ENCODE measurements at regions not wholly inside any gene's neighbourhood (a gene's known extent, or its start where the extent isn't known, plus 50 kb on each side); places are given as distances from the start of the nearest gene placed in this dataset. TPM values are rescaled to one million over a fixed set of nuclear protein-coding genes. Genes with fewer than 3 reads are reported as not detected.

DNA sequence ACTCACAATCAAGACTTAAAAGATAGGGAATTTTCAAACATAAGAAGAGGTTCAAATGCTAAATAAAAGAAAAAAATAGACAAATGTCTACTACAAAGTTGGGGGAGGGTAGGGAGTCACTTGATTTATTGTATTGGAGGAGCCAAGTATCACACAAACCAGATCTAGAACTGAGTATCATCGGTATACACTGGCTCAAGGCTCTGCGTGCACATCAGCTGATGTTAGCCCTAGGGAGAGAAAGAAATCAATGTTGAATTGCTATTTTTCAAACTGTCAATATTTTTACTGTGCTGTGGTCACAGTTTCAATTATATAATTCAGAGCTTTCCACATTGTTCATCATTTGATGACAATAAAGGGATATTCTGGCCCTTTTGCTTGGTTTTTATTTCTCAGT is 54.9 kb upstream of the RXFP2 start:
- no TSS peak for BruUV-seq (replicated peaks)
- no peaks in the 10 kb centered on the region for H4K20me1 ChIP-seq (ENCODE audit: insufficient read depth, low read length)
- H3K36me3 ChIP-seq (ENCODE audit: insufficient read depth, low read length): no peaks in the 10 kb centered on the region
- CTCF ChIA-PET (ENCODE audit: unreplicated experiment): no interaction called here
- no peaks in the 10 kb centered on the region for H3K9me3 ChIP-seq (ENCODE audit: low read length)
- H3K4me1 ChIP-seq (ENCODE audit: insufficient read depth, low read length, poor library complexity, severe bottlenecking): no peaks in the 10 kb centered on the region
- POLR2A ChIA-PET: interaction anchor here (1.6 kb wide), 1 partner anchor 11 kb away, joined by 5 read pairs; no protein-coding TSS in a partner anchor
- no peak overlapping the region for H3K4me2 ChIP-seq (ENCODE audit: low read length)
- no peak overlapping the region for H3K4me3 ChIP-seq (ENCODE audit: low read depth, low read length, poor library complexity, severe bottlenecking)
- H3K27ac ChIP-seq (ENCODE audit: low read depth, low read length, poor library complexity, severe bottlenecking): no peak overlapping the region
- DNase-seq (ENCODE audit: low spot score): no peak
- intact Hi-C loops (cut with micrococcal nuclease; ENCODE audit: unreplicated experiment): no loop called here
- H3K79me2 ChIP-seq (ENCODE audit: insufficient read depth, low read depth, low read length): no peaks in the 10 kb centered on the region
- TF ChIP-seq, protein P1, sequence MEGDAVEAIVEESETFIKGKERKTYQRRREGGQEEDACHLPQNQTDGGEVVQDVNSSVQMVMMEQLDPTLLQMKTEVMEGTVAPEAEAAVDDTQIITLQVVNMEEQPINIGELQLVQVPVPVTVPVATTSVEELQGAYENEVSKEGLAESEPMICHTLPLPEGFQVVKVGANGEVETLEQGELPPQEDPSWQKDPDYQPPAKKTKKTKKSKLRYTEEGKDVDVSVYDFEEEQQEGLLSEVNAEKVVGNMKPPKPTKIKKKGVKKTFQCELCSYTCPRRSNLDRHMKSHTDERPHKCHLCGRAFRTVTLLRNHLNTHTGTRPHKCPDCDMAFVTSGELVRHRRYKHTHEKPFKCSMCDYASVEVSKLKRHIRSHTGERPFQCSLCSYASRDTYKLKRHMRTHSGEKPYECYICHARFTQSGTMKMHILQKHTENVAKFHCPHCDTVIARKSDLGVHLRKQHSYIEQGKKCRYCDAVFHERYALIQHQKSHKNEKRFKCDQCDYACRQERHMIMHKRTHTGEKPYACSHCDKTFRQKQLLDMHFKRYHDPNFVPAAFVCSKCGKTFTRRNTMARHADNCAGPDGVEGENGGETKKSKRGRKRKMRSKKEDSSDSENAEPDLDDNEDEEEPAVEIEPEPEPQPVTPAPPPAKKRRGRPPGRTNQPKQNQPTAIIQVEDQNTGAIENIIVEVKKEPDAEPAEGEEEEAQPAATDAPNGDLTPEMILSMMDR (conservative IDR thresholded peaks at IDR 0.05; ENCODE audit: low read length): no peak
- TF ChIP-seq EZH2phosphoT487 (IDR thresholded peaks at IDR 0.05; ENCODE audit: borderline replicate concordance, low read depth, low read length): no peak
- H3K9me2 ChIP-seq (ENCODE audit: insufficient read depth, low read length): no peaks in the 10 kb centered on the region
- no peak overlapping the region for H2AFZ ChIP-seq (ENCODE audit: low read length)

- TF ChIP-seq EZH2phosphoT487 (IDR thresholded peaks at IDR 0.05; ENCODE audit: borderline replicate concordance, low read depth, low read length): no peak
- TF ChIP-seq, protein P1 (conservative IDR thresholded peaks at IDR 0.05; ENCODE audit: low read length): no peak
- Histone ChIP-seq H4K20me1 (ENCODE audit: insufficient read depth, low read length) (no peaks in the 10 kb centered on the region), H3K27ac (ENCODE audit: low read depth, low read length, poor library complexity, severe bottlenecking) (no peak overlapping the region), H3K79me2 (ENCODE audit: insufficient read depth, low read depth, low read length) (no peaks in the 10 kb centered on the region), H3K36me3 (ENCODE audit: insufficient read depth, low read length) (no peaks in the 10 kb centered on the region), H3K4me2 (ENCODE audit: low read length) (no peak overlapping the region), H3K4me3 (ENCODE audit: low read depth, low read length, poor library complexity, severe bottlenecking) (no peak overlapping the region), H3K4me1 (ENCODE audit: insufficient read depth, low read length, poor library complexity, severe bottlenecking) (no peaks in the 10 kb centered on the region), H3K9me2 (ENCODE audit: insufficient read depth, low read length) (no peaks in the 10 kb centered on the region), H2AFZ (ENCODE audit: low read length) (no peak overlapping the region), H3K9me3 (ENCODE audit: low read length) (no peaks in the 10 kb centered on the region)
- BruUV-seq (replicated peaks): no TSS peak
- ChIA-PET POLR2A (no interaction called here), CTCF (ENCODE audit: unreplicated experiment) (no interaction called here)
- DNase-seq (ENCODE audit: low spot score): no peak
- intact Hi-C loops (cut with micrococcal nuclease; ENCODE audit: unreplicated experiment): no loop called here
Observed at GRCh38 chr13:31686670-31687425, 52.5 kb upstream of the RXFP2 start.

Small RNAs in the stretch of these regions (small RNA-seq; reads per million reads assigned to genes)
- gene AL161616.1: not detected
